GM21360 (cell line): ENCODE measurements at regions not wholly inside any gene's neighbourhood (a gene's known extent, or its start where the extent isn't known, plus 50 kb on each side); places are given as distances from the start of the nearest gene placed in this dataset.

Experiments
- ATAC-seq: cut with Tn5 transposase; IDR thresholded peaks from one replicate; pipeline ENCODE4 v1.9.1; 2021; ENCODE audit warnings: mild to moderate bottlenecking, moderate library complexity; ENCODE audit not compliant: unreplicated experiment

- ATAC-seq: no peak
Measured at GRCh38 chr1:63034256-63034655, 250.3 kb downstream of the ATG4C start.

- no peak for ATAC-seq
Measured at GRCh38 chr1:63038586-63038985, 254.7 kb downstream of the ATG4C start.

DNA sequence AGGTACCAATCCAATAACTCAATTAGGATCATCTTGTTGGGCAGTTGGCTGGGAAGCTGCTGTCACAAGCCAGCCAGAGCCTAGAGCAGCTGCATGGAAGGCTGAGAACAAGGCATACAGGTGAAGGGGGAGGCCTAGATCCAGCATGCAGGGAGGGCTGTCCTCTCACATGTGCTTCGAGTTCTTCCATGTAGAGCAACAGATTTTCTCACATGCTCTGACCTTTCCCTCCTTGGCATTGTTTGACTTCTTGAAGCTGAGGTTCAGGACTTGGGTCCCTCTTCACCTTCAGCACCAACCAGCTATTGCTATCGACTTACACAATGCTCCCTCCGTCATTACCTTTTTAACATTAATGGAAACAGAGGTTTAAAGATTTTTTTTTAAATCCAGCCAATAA is 257.7 kb downstream of the ATG4C start:
- no peak for ATAC-seq

GRCh38 chr1:63042278-63042677 is 258.3 kb downstream of the ATG4C start:
- ATAC-seq: no peak

GRCh38 chr1:63046539-63046938 is 262.6 kb downstream of the ATG4C start:
- ATAC-seq: no peak

DNA sequence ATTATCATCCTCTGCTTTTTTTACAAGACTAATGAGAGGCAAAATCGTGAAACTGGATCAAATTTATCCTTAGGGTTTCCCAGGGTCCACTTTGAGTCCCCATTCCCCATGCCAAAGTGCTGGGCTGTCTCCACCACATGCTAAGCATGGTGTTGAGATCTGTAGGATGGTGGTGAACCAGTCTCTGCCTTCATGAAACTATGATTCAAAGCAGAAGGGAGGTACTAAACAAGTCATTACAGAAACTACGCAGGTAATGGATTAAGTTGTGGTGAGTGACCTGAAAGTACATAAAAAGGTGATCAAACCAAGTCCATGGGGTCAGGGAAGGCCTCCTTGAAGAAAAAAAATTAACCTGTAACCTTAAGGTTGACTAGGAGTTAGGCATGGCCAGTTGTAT is 265.2 kb downstream of the ATG4C start:
- ATAC-seq: no peak

GRCh38 chr1:63051356-63051755 is 267.4 kb downstream of the ATG4C start:
- ATAC-seq: no peak

DNA sequence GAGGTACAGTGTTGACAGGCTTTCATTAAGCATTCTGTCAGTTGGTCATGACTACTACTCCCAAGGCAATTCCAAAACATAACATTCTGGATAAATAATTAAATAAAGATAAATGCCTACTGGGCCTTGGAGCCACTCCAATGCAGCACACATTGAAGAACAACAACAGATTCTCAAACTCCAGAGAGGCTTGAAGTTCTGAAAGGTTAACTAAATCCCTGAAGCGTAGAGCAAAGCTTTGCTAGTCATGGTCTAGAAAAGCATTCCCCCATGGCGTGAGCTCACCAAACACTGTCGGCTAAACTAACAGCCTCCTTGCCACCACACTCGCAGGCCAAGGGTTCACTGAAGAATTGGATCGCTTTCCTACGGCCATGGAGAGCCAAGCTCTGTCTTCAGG is 268.0 kb downstream of the ATG4C start:
- no peak for ATAC-seq

DNA sequence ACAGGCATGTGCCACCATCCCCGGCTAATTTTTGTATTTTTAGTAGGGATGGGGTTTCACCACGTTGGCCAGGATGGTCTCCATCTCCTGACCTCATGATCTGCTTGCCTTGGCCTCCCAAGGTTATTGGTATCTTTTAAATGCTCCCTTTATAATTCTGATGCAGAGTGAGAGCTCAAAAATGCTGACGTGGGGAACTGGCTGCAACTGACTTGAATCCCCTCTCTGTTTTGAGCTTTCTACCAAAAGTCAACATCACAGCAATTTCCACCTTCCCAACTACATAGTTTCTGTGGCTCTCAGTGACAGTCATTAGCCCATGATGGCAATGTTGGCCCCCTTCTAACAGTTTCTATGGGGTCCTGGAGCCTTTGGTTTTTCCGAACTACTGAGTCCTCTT is 268.2 kb upstream of the FOXD3 start:
- no peak for ATAC-seq

DNA sequence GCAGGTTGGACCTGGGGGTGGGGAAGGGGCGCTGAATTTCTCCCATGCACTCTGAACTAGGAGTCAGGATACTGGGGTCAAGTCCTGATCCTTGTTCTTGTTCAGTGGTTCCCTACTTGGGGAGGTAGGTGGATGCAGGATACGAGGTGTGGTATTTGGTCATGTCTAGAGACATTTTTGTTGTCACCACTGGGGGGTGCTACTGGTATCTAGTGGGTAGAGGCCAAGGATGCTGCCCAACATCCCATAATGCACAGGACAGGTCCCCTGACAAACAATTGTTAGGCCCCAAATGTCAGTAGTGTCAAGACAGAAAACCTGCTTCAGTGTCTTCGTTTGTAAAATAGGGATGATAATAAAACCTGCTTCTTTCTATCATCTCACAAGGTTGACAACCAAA is 259.0 kb upstream of the FOXD3 start:
- ATAC-seq: no peak

DNA sequence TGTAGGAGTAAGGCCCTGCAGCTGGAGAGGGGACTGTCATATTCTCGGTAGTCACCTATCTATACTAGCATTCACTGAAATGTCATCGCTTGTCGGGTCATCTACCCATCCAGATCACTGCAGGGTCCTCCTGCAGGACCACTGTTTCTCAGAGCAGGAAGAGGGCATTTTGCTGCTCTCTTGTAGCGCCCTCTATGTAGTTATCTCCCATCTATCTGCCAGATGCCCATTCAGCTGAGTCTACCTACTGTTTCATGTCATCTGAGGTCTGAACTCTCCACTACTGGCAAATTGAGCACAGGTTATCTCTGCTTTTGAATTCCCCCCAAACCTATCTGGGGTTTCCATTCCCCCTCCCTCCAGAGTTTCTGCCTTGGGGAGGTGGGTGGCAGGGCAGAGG is 258.2 kb upstream of the FOXD3 start:
- no peak for ATAC-seq

DNA sequence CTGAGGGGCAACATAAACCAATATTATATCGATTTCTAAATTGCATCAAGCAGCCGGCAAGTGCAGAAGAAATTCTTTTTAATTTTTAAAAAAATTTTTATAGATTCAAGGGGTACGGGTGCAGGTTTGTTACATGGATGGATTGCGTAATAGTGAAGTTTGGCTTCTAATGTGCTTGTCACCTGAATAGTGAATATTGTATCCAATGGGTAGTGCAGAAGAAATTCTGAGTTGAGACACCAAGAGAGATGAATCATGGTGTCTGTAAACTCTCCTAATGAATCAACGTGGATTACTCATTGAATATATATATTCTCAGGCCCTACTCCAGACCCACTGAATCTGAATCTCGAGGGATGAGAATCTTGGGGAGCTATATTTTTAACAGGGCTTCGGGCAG is 253.7 kb upstream of the FOXD3 start:
- ATAC-seq: no peak

- no peak for ATAC-seq
Measured at GRCh38 chr1:63069214-63069613, 253.2 kb upstream of the FOXD3 start.

- ATAC-seq: no peak
Measured at GRCh38 chr1:63073309-63074306, 248.8 kb upstream of the FOXD3 start.

- ATAC-seq: no peak
Measured at GRCh38 chr1:63074321-63074720, 248.0 kb upstream of the FOXD3 start.

GRCh38 chr1:63082766-63083165 is 239.6 kb upstream of the FOXD3 start:
- no peak for ATAC-seq

DNA sequence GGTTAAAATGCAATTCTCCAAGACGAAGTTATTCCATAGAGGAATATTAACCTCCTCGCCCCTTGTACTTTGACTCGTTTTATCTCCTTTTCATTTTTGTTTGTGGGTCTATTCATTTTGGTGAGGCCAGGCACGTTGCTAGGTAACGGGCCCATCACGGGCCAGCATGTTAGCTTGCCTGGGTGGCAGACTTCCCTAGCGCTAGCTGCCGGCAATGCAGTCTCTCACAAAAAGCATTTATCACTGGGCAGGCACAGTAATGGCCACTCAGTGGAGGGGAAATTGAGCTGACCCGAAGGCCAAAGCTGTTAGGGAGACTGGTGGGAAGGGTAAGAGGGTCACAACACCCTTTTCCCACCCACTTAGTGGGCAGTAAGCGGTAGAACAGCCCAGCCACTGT is 234.4 kb upstream of the FOXD3 start:
- no peak for ATAC-seq

DNA sequence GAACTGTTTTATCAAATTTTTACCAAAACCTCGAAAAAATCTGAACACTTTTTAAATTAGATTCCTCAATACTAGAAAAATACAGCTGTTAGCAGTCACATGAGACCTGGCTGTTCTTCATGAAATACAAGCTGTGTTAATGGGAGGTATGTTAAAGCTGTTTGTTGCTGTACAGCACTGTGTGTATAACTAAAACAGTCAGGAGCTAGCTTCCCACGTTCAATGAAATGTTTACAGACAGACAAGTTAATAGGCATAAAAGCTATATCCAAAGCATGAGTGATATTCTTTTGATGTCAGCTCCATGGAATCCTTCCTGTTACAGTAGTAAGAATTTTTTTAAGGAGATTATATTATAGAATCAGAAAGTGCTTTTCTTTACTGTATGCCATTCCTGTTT is 223.2 kb upstream of the FOXD3 start:
- no peak for ATAC-seq

- no peak for ATAC-seq
Measured at GRCh38 chr1:63101336-63101735, 221.0 kb upstream of the FOXD3 start.

- ATAC-seq: no peak
Measured at GRCh38 chr1:63103682-63104081, 218.7 kb upstream of the FOXD3 start.

- ATAC-seq: no peak
Measured at GRCh38 chr1:63107066-63107465, 215.3 kb upstream of the FOXD3 start.

GRCh38 chr1:63108206-63108605 is 214.2 kb upstream of the FOXD3 start:
- no peak for ATAC-seq
